Adipocyte (in vitro differentiated cells): ENCODE measurements at regions not wholly inside any gene's neighbourhood (a gene's known extent, or its start where the extent isn't known, plus 50 kb on each side); places are given as distances from the start of the nearest gene placed in this dataset.

Experiments
- DNase-seq: peaks from one replicate; pipeline ENCODE4 v3.0.0-alpha.2; 2015; ENCODE audit warnings: low read depth
- H3K27me3 ChIP-seq: replicated peaks from 2 replicates; pipeline ENCODE4 v1.7.0; 2013; ENCODE audit warnings: mild to moderate bottlenecking, low read length, moderate library complexity; ENCODE audit not compliant: control insufficient read depth, insufficient read depth
- H3K36me3 ChIP-seq: 2 replicates; pipeline ENCODE4 v1.7.0; 2013; ENCODE audit warnings: low read length, mild to moderate bottlenecking, moderate library complexity; ENCODE audit not compliant: control insufficient read depth, insufficient read depth, severe bottlenecking
- H3K4me1 ChIP-seq: 2 replicates; pipeline ENCODE4 v1.7.0; 2013; ENCODE audit warnings: mild to moderate bottlenecking, low read length, moderate library complexity; ENCODE audit not compliant: control insufficient read depth, insufficient read depth
- H3K4me3 ChIP-seq: 2 replicates; pipeline ENCODE4 v1.7.0; 2013; ENCODE audit warnings: mild to moderate bottlenecking, low read length, moderate library complexity
- H3K9ac ChIP-seq: 2 replicates; pipeline ENCODE4 v1.7.0; 2013; ENCODE audit warnings: mild to moderate bottlenecking, low read length, moderate library complexity
- H3K9me3 ChIP-seq: 2 replicates; pipeline ENCODE4 v1.7.0; 2013; ENCODE audit warnings: mild to moderate bottlenecking, low read length, moderate library complexity; ENCODE audit not compliant: control insufficient read depth

DNA sequence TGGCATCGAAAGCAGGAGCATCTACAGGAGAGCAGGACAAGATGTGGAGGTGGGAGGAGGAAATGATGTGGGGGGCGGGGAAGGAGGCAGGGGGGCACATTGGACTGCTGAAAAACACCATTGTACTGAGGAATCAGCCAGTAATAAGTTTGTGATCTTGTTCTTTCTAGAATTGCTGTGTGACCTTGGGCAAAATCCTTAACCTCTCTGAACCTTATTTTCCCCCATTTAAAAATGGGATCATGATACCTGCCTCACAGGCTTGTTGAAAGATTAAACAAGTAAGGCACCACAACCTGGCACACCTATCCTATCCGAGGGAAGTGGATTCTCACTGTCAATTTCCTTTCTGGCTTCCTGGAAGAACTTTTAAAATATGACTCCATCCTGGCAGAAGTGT lies 56.9 kb upstream of the ARRDC4 start:
- no peaks in the 10 kb centered on the region for H3K9me3 ChIP-seq
- no peak for DNase-seq
- H3K4me1 ChIP-seq, result peaks cover 21% of the 10 kb centered on the region
- no peak overlapping the region for H3K9ac ChIP-seq
- no peaks in the 10 kb centered on the region for H3K36me3 ChIP-seq
- H3K4me3 ChIP-seq, result no peak overlapping the region
- peaks cover 12% of the 10 kb centered on the region for H3K27me3 ChIP-seq

DNA sequence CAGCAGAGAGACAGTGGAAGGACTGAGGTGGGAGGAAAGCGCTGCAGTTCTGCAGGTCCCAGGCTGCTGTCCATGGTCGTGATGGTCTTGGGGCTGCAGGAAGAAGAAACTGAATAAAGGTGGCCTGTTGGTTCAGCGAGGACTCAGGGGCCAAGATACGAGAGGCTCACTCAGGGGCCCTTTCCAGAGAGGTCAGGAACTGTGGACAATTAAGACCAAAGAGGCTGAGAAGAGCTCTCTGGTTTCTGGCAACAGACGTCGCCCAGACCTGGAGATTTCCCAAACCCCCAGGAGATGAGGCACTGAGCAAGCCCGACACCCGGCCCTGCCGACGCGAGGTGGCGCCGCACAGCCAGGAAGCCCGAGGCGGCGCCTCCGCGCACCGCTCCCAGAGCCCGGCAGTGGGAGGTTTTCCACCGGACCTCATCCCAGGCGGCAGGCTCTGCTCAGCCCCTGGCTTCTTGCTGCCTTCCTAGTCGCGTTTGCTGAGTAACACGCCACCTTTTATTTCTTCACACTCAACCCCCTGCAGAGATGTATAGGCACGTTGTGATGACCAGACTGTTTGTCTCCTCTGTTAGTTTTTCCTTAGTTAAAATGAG lies 56.4 kb upstream of the ARRDC4 start:
- Histone ChIP-seq H3K4me3 (peak overlapping the region; percentile 30), H3K4me1 (peaks cover 21% of the 10 kb centered on the region), H3K36me3 (no peaks in the 10 kb centered on the region), H3K9ac (no peak overlapping the region), H3K9me3 (no peaks in the 10 kb centered on the region), H3K27me3 (peaks cover 12% of the 10 kb centered on the region)
- peak; percentile 67 for DNase-seq

GRCh38 chr15:97909291-97909891 lies 51.1 kb upstream of the ARRDC4 start:
- peaks cover under 1% of the 10 kb centered on the region for H3K4me1 ChIP-seq
- H3K36me3 ChIP-seq, result no peaks in the 10 kb centered on the region
- no peak overlapping the region for H3K4me3 ChIP-seq
- H3K9me3 ChIP-seq, result no peaks in the 10 kb centered on the region
- peak; percentile 78 for DNase-seq
- H3K9ac ChIP-seq, result no peak overlapping the region
- H3K27me3 ChIP-seq, result peaks cover 32% of the 10 kb centered on the region
